ENCODE measurements at regions not wholly inside any gene's neighbourhood (a gene's known extent, or its start where the extent isn't known, plus 50 kb on each side); places are given as distances from the start of the nearest gene placed in this dataset.

- DNase-seq: no peak
Measured at GRCh38 chr7:156257904-156258303, 382.7 kb upstream of the RNF32 start.

- no peak for DNase-seq
Measured at GRCh38 chr7:156255635-156256034, 384.9 kb upstream of the RNF32 start.

GRCh38 chr7:156251861-156252260 lies 388.7 kb upstream of the RNF32 start:
- DNase-seq: no peak

- no peak for DNase-seq
Measured at GRCh38 chr7:156240532-156240931, 400.0 kb upstream of the RNF32 start.

GRCh38 chr7:156238366-156239133 lies 402.0 kb upstream of the RNF32 start:
- no peak for DNase-seq

GRCh38 chr7:156237614-156238013 lies 403.0 kb upstream of the RNF32 start:
- no peak for DNase-seq

- DNase-seq: no peak
Measured at GRCh38 chr7:156236936-156237599, 403.5 kb upstream of the RNF32 start.

- no peak for DNase-seq
Measured at GRCh38 chr7:156236181-156236889, 404.2 kb upstream of the RNF32 start.

GRCh38 chr7:156234666-156235494 lies 405.7 kb upstream of the RNF32 start:
- DNase-seq: no peak

GRCh38 chr7:156234192-156234591 lies 406.4 kb upstream of the RNF32 start:
- DNase-seq: no peak

GRCh38 chr7:156232931-156233705 lies 407.5 kb upstream of the RNF32 start:
- no peak for DNase-seq

GRCh38 chr7:156230576-156230975 lies 410.0 kb upstream of the RNF32 start:
- DNase-seq: no peak

- no peak for DNase-seq
Measured at GRCh38 chr7:156224833-156225225, 412.6 kb upstream of the SHH start.

- DNase-seq: no peak
Measured at GRCh38 chr7:156223935-156224832, 411.9 kb upstream of the SHH start.

- DNase-seq: no peak
Measured at GRCh38 chr7:156222611-156223010, 410.3 kb upstream of the SHH start.

GRCh38 chr7:156222151-156222550 lies 409.9 kb upstream of the SHH start:
- DNase-seq: no peak

- no peak for DNase-seq
Measured at GRCh38 chr7:156220701-156221100, 408.4 kb upstream of the SHH start.

GRCh38 chr7:156220078-156220605 lies 407.9 kb upstream of the SHH start:
- no peak for DNase-seq

- DNase-seq: no peak
Measured at GRCh38 chr7:156219307-156220077, 407.2 kb upstream of the SHH start.

Measured in hematopoietic multipotent progenitor cell treated with erythropoietin and hydrocortisone succinate and interleukin-3 and kit ligand, for 8 days (in vitro differentiated cells).